MV-4-11 (cell line): ENCODE measurements at regions not wholly inside any gene's neighbourhood (a gene's known extent, or its start where the extent isn't known, plus 50 kb on each side); places are given as distances from the start of the nearest gene placed in this dataset.
A peak's percentile ranks its signal among the peaks of the same experiment; 100 is the strongest.

Experiments used
- DNase-seq: peaks from one replicate; lab custom pipeline; 2025; lab: John Stamatoyannopoulos, UW

DNA sequence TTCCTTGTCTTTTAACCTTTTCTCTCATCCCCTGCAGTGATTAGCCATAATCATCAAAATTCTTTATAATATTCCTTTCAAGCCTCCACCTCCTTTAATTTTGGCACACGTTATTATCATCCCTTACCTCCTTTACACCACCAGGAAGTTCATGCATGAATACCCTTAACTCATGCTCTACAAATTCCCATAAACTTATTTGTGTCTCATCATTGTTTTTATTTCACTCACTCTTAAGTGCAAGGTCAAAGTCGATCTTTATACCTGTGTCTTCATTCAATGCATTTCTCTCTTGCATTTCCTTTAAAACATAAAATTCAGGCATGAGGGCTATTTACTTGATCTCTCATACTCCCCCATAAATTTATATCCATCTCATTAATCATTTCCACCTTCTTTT, 1064.6 kb upstream of the CADM2 start:
- DNase-seq = no peak

DNA sequence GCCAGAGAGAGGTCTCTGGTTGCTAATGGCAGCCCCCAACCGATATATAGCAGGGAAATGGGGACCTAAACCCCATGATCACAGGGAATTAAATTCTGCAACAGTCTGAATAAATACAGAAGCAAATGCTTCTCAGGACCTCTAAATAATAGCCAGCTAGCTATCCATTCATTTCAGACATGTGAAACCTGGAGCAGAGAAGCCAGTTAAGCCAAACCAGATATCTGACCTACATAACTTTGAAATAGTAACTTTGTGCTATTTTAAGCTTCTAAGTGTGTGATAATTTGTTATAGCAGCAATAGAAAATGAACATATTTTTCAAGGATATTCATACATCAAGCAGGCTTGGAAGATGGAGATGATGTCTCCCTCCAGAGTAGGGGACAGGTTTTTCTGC, 1062.9 kb upstream of the CADM2 start:
- DNase-seq = no peak

DNA sequence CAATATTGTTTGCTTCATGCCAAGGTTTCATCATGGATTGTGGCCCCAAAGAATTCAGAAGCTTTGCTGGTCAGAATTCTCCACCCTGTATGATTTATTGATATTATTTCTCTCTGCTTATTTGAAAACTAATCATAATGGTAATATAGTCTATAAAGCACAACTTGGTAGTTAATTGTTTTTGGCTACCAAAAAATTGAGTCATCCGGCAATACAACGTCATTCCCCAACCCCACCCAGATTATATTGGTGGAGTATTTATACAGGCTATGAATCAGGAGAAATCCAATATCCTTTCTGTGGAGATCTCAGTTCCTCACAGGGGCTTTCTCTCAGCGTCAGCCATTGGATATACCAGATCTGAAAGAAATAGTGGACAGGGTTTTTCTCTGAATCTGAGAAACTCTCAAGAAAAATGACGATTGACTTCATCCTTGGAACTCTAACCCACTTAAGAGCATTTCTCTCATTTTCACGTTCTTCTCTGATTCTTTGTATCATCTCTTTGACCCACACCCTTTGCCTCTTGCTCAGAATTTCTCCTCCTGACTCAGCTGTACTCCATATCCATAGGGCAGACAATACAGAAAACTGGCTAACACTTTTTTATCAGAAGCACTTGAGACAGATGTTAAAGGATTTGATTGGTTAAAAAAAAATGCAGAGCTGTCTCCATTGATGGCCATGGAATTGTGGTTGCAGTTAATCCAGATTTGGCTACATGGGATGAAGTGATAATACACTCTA, 1055.8 kb upstream of the CADM2 start:
- no peak for DNase-seq

DNA sequence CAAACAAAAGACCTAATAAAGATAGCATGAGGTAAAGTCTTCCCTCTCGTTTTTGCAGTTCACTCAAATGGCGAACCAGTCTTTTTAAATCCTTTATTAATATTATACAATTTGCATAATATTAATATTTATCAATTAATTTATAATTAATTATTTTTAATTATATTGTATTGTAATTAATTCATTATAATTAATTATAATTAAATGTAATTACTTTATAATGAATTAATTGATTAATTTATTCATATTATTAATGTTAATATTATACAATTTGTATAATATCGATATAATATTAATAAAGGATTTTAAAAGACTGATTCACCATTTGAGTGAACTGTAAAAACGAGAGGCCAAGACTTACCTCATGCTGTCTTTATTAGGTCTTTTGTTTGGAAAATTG, 1045.4 kb upstream of the CADM2 start:
- DNase-seq = no peak

DNA sequence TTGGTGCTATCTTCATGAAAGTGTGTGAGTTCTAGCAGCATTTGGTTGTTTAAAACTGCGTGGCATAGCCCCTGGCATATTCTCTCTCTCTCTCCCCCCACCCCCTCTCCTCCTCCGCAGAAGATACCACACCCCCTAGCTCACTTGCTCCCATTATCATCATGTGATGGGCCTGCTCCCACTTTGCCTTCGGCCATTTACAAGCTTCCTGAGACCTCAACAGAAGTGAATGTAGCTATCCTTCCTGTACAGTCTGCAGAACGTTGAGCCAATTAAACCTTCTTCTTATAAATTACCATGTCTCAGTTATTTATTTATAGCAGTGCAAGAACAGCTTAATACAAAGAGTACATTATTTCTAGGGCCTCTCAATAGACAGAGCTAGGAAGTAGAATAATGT, 1032.5 kb upstream of the CADM2 start:
- no peak for DNase-seq

DNA sequence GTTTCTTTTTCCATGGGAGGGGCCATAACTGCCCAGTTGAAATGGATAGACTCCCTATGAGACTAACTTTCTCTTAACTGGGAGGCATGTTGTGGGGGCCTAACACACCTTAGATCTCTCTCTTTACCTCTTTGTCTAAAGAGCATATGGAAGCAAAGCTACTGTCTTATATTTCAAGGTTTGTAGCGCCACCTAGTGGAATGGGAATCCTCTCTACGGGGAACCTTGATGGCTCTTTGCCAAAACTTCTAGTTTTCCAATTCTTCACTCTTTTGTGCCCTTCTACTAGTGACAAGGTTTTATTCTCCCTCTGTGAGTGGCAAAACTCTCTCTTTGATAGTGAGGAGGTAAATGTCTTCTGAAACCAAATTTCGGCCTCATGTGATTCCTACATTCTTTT, 1030.4 kb upstream of the CADM2 start:
- peak; percentile 14 for DNase-seq

DNA sequence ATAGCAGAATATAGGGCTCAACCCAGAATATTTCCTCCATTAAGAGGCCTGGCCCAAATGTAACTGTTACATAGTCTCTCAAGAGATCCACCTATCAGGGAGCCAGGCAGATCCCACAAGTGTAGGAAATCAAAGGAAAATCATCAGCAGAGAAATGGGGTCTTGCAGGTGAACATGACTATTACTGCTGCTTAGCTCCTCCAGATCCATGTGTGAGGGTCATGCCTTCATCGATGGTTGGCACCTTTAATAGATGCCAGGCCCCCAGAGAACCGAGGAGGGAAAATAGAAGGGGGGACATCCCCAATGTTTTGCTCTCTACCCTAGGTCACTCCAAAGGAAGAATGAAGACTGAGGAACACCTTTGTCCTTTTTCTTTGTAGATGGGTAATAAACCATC, 1029.9 kb upstream of the CADM2 start:
- DNase-seq = no peak

DNA sequence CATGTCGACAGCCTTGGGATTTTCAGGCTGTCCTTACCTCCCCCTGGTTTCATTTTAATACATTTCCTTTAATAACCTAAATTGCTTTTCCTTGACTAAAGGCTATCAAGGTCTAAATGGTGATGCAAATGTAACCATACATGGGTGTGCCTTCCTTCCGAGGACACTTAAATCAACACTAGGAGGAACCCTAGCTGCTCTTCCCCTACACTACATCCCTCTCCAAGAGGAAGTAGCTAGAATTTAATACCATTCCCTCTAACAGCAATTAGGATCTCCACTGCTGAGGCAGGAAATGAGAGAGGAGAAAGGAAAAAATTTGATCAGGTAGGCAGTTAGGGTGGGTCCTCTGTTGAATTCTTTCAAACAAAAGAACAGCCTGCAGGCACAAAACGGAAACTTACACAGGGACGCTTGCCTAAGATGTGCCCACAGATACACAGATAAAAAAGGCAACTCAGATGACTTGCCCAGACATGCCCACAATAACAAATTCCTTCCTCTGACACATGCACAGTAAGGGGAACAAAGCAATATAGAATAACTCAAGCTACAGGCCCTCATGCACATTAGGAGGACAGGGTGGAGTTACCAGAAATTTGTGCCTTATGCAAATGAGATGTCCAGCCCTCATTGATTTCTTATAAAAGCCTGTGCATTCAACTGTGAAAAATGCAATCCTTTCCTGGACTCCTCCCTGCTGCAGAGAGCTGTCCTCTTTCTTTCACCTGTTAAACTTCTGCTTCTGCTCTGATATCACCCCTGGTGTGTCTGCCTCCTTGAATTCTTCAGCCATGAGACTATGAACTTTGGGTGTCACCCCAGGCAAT, 1024.4 kb upstream of the CADM2 start:
- peak; percentile 89 for DNase-seq

DNA sequence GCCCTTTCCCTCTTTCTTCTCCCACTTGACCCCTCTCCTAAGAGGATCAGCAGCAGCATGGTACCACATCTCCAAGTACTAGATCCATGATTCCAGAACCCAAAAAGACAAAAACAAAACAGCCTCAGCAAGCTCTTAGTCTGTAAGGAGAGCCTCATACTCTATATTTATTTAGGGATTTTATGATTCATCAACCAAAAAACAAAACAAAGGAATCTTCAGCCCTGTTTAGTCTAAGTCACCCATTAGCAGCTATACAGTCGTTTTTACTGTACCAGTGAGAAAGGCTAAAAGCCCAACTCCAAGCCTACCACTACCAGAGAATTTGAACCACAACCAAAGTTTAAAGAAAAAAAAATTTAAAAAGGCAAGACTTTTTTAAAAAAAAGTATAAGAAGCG, 1020.3 kb upstream of the CADM2 start:
- DNase-seq = no peak

DNA sequence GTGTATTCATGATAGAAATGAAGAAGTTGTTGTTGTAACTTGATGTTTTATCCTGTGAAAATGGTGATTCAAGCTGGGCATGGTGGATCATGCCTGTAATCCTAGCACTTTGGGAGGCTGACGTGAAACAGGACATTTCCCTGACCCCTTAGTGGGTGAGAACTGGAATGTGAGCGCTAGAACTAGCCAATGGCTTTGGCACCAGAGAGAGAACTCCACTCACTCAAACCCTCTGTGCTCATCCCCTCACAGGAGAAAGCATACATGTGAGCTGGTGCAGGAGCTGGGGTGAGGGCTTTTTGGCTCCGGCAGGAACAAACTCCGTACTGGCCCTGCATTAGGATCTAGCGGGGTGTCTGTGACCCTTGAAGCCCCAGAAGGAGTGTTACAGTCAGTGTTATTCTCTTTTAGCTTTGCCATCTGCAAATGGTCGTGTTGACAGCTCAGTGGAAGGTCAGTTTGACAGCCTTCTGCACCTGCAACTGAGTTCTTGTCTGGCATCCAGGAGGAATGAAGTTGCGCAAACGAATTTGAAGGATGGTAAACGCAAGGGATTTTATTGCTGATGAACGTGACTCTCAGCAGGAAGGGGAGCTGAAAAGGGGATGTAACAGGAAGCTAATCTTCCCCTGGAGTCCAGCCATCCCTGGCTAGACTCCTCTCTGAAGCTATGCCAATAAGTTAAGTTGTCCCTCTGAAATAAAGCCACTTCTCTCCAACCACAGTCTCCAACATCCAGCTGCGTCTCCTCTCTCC, 1016.6 kb upstream of the CADM2 start:
- DNase-seq = no peak

DNA sequence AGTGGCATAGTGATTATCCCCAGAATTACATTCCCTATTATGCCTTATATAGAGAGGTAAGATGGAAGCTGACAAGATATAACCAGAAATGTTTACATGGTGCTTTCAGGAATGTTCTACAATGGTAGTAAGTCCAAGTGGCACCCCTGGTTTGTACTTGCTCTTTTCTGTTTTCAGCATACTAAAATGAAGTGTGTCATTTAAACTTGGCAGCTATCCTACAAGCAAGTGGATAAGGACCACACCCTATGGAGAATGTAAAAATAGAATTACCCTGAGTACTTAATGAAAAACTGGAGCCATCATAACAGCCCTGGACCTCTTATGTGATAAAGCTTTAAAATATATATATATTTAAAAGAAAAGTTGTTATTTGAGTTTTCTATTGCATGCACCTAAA, 1012.7 kb upstream of the CADM2 start:
- DNase-seq = no peak

DNA sequence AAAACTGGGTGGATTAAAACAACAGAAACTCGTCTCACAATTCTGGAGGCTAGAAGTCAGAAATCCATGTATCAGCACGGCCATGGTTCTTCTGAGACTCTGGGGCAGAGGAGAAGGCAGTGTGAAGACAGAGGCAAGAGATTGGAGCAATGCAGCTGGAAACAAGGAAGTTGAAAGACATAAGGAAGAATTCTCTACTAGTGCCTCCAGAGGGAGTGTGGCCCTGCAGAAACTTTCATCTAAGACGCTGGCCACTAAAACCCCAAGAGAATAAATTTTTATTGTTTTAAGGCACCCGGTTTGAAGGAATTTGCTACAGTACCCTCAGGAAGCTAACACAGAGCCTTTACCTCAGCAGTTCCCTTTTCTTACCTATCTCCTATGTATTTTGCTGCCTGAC, 1012.2 kb upstream of the CADM2 start:
- DNase-seq = peak; percentile 59

DNA sequence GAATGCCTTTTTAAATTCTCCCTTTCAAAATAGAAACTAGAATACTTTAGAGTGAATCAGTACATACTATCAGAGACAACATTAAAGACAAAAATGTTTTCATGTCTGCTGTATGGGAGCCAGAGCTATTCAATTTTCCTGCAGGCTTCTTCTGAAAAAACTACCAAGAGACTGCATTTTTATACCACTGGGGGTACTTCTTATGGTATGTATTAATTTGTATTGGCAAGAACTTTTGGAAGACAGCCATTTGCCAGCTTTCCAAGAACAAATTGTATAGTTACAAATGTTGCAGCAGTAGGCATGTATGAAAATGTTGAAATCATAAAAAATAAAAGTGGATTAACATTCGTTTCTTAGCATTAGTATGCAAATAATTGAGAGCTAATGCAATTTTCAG, 1010.0 kb upstream of the CADM2 start:
- DNase-seq = no peak

DNA sequence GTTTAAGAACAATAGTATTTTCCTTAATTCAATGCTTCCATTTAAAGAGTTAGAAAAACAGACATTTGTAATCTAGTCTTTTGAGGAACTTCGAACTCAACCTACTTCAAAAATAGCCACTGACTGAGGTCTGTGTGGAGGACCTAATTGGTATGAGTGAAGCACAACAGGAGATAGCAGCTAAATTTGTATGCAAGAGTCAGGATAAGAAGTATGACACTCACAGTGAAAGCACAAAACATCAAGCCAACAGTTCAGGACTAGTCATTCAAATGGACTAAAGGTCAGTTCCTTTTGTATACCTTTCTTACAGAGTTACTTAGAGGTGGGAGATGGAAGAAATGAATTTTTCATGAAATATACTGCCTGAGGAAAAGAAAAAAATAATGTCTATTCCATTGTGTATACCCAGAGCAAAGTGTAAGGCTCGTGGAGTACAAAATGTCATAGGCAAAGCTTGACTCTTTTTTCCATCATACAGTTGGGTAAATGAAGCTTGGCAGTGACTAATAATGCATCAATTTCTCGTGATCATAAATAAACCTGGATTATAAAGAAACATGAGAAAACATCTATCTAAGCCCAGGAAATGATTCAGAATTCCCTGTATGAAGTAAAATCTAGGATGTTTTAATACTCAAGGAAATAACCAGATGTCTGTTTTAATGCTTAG, 1005.2 kb upstream of the CADM2 start:
- DNase-seq = peak; percentile 32

DNA sequence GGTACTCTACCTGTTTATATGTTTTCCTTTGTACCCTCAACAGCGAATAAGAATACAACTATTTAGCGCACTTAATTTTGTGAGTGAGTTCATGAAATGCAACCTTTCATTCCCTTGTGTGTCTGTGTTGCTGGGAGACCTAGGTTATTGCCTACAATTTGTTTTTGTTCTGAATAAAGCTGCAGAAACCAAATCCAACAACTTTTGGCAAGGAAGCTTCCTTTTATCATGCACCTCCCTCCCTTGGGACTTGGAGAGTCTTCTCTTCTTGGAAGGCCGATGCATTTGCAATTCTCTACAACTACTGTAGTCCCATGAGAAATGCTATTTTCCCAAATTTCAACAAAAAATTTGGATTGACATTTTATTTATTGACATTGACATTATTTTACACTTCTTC, 1002.4 kb upstream of the CADM2 start:
- no peak for DNase-seq

DNA sequence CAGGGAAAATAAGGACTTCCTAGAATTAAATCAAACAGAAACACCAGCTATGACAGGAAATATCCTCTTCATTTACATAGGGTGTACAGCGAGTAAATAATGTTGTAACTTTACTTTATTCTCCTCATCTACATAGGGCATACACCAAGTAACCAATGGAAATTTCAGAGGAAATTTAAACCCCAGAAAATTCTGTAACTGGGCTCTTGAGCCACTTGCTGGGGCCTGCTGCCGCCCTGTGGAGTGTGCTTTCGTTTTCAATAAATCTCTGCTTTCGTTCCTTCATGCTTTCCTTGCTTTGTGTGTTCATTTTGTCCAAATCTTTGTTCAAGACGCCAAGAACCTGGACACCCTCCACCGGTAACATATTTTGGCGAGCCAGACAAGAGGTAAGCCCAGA, 990.4 kb upstream of the CADM2 start:
- no peak for DNase-seq

DNA sequence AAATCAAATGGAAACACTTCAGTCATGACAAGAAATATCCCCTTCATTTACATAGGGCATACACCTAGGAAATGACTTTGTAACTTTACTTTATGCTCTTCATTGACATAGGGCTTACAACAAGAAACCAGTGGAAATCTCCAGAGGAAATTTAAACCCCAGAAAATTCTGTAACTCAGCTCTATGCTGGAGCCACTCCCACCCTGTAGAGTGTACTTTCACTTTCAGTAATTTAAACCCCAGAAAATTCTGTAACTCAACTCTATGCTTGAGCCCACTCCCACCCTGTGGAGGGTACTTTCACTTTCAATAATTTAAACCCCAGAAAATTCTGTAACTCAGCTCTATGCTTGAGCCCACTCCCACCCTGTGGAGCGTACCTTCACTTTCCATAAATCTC, 987.1 kb upstream of the CADM2 start:
- no peak for DNase-seq

DNA sequence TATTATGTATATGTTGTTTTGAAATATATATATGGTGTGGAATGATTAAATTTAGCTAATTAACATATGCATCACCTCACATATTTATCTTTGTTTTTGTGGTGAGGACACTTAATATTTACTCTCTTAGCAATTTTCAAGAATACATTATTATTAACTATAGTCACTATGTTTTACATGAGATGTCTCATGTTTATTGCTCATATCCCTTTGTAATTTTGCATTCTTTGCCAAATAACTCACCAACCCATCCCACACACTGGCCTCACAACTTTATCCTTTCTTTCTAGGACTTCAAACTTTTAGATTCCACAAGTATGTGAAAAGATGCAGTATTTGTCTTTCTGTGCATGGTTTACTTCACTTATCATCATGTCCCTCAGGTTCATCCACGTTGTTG, 950.2 kb upstream of the CADM2 start:
- DNase-seq = no peak

DNA sequence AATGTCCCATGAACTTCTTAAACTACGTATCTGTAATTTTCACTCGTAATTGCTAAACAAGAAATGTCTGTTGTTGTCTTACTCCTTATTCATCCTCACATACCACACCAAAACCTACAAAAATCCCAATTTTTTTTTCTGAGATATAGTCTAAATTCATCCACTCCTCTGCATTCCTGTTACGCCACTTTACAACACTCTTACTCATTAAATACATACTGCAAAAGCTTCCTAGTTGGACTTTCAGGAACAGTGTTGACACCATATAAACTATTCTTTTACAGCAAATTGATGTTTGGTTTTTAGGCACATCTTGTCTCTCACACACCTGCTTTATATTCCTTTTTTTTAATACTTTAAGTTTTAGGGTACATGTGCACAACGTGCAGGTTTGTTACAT, 934.9 kb upstream of the CADM2 start:
- DNase-seq = no peak

DNA sequence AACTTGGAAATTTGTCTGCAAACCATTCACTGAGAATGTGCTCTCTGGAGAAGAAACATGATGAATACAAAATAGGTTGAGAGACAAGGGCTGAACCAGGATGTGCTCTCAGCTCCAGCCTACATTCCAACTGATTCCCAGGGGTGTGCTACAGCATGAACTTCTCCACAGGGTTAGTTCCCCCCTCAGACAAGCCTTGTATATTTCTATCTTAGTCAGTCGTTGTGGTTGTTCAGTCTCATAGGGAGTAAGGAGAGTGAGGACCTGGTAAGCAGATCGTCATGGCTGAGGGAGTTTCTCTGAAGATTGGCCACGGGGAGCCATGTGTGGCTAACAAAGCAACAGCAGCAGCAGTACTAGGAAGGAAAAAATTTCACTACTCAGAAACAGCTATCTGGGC, 919.7 kb upstream of the CADM2 start:
- no peak for DNase-seq

DNA sequence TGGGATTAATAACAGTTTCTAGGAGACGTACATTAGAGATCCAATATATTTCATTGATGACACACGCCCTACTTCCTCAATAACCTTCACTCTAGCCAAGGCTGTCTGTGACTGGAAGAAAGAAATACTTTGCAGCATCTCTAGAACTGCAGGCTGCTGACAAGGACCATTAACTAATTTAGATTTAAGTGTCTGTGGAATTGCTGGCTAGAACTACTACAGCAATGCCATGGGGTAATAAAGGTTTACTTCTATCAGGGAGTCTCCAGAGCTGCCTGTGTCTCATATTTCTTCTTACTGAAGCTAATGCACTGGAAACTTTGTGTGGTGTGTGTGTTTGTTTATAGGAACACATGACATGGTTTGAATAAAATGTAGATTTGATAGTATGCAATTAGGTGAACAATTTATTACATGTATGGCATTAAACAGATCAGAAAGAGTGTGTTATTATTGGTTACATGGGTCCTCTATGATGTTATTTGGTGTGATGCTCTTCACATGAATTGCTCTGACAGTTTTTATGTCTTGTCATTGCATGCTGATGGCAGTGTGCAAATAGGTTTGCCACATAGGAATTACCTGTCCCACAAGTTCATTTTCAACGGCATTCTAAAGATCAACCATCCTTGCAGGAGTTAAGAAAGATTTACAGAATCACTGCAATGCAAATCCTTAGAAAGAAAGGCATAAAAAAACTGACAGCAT, 916.2 kb upstream of the CADM2 start:
- no peak for DNase-seq

DNA sequence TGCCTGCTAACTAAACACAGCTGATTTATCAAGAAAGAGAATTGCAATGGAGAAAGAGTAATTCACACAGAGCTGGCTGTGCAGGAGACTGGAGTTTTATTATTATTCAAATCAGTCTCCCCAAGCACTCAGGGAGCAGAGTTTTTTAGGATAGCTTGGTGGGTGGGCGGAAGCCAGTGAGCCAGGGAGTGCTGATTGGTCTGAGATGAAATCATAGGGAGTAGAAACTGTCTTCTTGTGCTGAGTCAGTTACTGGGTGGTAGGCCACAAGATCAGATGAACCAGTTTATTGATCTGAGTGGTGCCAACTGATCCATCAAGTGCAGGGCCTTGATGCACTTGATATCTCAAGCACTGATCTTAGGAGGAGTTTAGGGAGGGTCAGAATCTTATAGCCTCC, 891.9 kb upstream of the CADM2 start:
- DNase-seq = no peak
